ENCODE measurements at regions not wholly inside any gene's neighbourhood (a gene's known extent, or its start where the extent isn't known, plus 50 kb on each side); places are given as distances from the start of the nearest gene placed in this dataset.

DNA sequence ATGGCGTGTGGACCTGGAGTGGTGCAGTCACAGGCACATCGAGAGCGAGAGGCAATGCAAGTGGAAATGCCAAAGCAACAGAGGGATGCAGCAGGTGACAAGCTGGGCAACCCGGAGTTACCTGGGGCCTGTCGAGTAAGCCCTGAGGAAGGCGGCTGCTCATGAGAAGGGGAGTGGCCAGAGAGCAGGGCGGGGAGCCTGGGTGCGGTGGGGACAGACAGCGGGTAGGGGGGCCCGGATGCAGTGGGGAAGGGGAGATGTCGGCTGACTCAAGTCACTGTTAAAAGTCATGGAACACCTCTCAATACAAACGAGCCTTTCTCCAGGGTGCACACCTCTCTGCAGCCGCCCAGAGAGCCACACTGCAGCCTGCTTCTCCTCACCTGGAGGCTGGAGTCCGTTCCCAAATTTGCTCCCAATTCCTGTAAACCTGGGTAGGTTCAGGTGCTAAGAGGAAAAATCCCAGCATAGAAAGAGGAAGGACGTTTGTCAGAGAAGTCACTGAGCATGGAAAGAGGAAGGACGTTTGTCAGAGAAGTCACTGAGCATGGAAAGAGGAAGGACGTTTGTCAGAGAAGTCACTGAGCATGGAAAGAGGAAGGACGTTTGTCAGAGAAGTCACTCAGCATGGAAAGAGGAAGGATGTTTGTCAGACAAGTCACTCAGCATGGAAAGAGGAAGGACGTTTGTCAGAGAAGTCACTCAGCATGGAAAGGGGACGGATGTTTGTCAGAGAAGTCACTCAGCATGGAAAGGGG, 71.7 kb upstream of the TWIST2 start:
- TF ChIP-seq, protein P1, sequence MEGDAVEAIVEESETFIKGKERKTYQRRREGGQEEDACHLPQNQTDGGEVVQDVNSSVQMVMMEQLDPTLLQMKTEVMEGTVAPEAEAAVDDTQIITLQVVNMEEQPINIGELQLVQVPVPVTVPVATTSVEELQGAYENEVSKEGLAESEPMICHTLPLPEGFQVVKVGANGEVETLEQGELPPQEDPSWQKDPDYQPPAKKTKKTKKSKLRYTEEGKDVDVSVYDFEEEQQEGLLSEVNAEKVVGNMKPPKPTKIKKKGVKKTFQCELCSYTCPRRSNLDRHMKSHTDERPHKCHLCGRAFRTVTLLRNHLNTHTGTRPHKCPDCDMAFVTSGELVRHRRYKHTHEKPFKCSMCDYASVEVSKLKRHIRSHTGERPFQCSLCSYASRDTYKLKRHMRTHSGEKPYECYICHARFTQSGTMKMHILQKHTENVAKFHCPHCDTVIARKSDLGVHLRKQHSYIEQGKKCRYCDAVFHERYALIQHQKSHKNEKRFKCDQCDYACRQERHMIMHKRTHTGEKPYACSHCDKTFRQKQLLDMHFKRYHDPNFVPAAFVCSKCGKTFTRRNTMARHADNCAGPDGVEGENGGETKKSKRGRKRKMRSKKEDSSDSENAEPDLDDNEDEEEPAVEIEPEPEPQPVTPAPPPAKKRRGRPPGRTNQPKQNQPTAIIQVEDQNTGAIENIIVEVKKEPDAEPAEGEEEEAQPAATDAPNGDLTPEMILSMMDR (conservative IDR thresholded peaks at IDR 0.05 in 1 of 2, IDR thresholded peaks at IDR 0.05 in 1 of 2; ENCODE audit: extremely low read depth in 1 of 2, insufficient read depth in 1 of 2, low read depth in 1 of 2, low read length in 2 of 2): no peak
- TF ChIP-seq EZH2 (IDR thresholded peaks at IDR 0.05; ENCODE audit: borderline replicate concordance, low read length): no peak
